HEK293 (cell line): ENCODE measurements at regions not wholly inside any gene's neighbourhood (a gene's known extent, or its start where the extent isn't known, plus 50 kb on each side); places are given as distances from the start of the nearest gene placed in this dataset.

Experiments
- CTCF ChIA-PET: fragments of 350-600 bp; formaldehyde crosslinking; extraction: SDS; loops from one replicate; lab custom pipeline; 2021; ENCODE audit warnings: antibody characterized with exemption; lab: Yijun Ruan, JAX
- POLR2A ChIA-PET: fragments of 300-600 bp; formaldehyde crosslinking; extraction: SDS; loops from one replicate; lab custom pipeline; 2020; ENCODE audit warnings: antibody characterized with exemption, inconsistent platforms; lab: Yijun Ruan, JAX
- H3K27ac ChIP-seq: fragments of 200-500 bp; sonication (Bioruptor generic); 2 replicates; pipeline ENCODE4 v1.5.1; 2014; ENCODE audit warnings: low read depth, low read length, control low read depth, inconsistent platforms; ENCODE audit errors: extremely low read depth
- H3K36me3 ChIP-seq, 2 experiments: fragments of 200-500 bp in 1 of 2; sonication (Bioruptor generic) in 1 of 2; 1 replicate in 1 of 2; 2 replicates in 1 of 2; pipeline ENCODE4 v1.5.1; 2014 to 2017; ENCODE audit warnings: inconsistent platforms in 2 of 2, low read length in 2 of 2; ENCODE audit not compliant: control insufficient read depth in 2 of 2, insufficient read depth in 1 of 2
- H3K4me1 ChIP-seq: fragments of 200-500 bp; sonication (Bioruptor generic); 2 replicates; pipeline ENCODE4 v1.5.1; 2014; ENCODE audit warnings: mild to moderate bottlenecking, low read length, inconsistent platforms; ENCODE audit not compliant: control insufficient read depth, insufficient read depth
- H3K4me3 ChIP-seq: 2 replicates; pipeline ENCODE4 v1.5.1; 2011; ENCODE audit warnings: low read depth, mild to moderate bottlenecking, control low read depth, low read length, moderate library complexity
- H3K9me3 ChIP-seq: fragments of 200-500 bp; sonication (Bioruptor generic); 2 replicates; pipeline ENCODE4 v1.5.1; 2014; ENCODE audit warnings: low read depth, low read length, inconsistent platforms; ENCODE audit not compliant: control insufficient read depth, insufficient read depth
- EGR2 ChIP-seq: fragments of 450-650 bp; formaldehyde crosslinking; IDR thresholded peaks from 2 replicates; pipeline ENCODE4 v1.5.1; 2016; ENCODE audit warnings: low read depth, missing biosample characterization, missing genetic modification characterization
- GLI4 ChIP-seq: fragments of 450-650 bp; formaldehyde crosslinking; IDR thresholded peaks from 2 replicates; pipeline ENCODE4 v1.5.1; 2016; ENCODE audit warnings: missing biosample characterization, missing genetic modification characterization
- KLF16 ChIP-seq: fragments of 450-650 bp; formaldehyde crosslinking; IDR thresholded peaks from 2 replicates; pipeline ENCODE4 v1.5.1; 2017; ENCODE audit warnings: missing biosample characterization, missing genetic modification characterization
- KLF7 ChIP-seq: fragments of 450-650 bp; formaldehyde crosslinking; IDR thresholded peaks from 2 replicates; pipeline ENCODE4 v1.5.1; 2016; ENCODE audit warnings: missing biosample characterization, missing genetic modification characterization, borderline replicate concordance
- PBX3 ChIP-seq: sonication (generic); formaldehyde crosslinking; IDR thresholded peaks from 2 replicates; pipeline ENCODE4 v1.8.1; 2022; ENCODE audit warnings: mild to moderate bottlenecking, moderate library complexity, missing genetic modification reagents
- REST ChIP-seq: fragments of 450-650 bp; formaldehyde crosslinking; IDR thresholded peaks from 2 replicates; pipeline ENCODE4 v1.5.1; 2016; ENCODE audit warnings: missing biosample characterization, missing genetic modification characterization
- SETDB1 ChIP-seq: IDR thresholded peaks from one replicate; pipeline ENCODE4 v1.6.1; 2017; ENCODE audit warnings: mild to moderate bottlenecking, low read length, moderate library complexity, mixed read lengths; ENCODE audit not compliant: insufficient read length
- ZBTB20 ChIP-seq: fragments of 450-650 bp; formaldehyde crosslinking; IDR thresholded peaks from 2 replicates; pipeline ENCODE4 v1.5.1; 2016; ENCODE audit warnings: missing biosample characterization, missing genetic modification characterization
- ZBTB8A ChIP-seq: fragments of 450-650 bp; formaldehyde crosslinking; IDR thresholded peaks from 2 replicates; pipeline ENCODE4 v1.5.1; 2016; ENCODE audit warnings: missing biosample characterization, missing genetic modification characterization
- ZFP41 ChIP-seq: fragments of 450-650 bp; formaldehyde crosslinking; IDR thresholded peaks from 2 replicates; pipeline ENCODE4 v1.5.1; 2016; ENCODE audit warnings: missing biosample characterization, missing genetic modification characterization, borderline replicate concordance
- ZNF16 ChIP-seq: fragments of 450-650 bp; formaldehyde crosslinking; IDR thresholded peaks from 2 replicates; pipeline ENCODE4 v1.5.1; 2016; ENCODE audit warnings: low read depth, missing biosample characterization, missing genetic modification characterization
- ZNF2 ChIP-seq: fragments of 450-650 bp; formaldehyde crosslinking; IDR thresholded peaks from 2 replicates; pipeline ENCODE4 v1.5.1; 2016; ENCODE audit warnings: missing biosample characterization, missing genetic modification characterization
- ZNF202 ChIP-seq: fragments of 450-650 bp; formaldehyde crosslinking; IDR thresholded peaks from 2 replicates; pipeline ENCODE4 v1.5.1; 2016; ENCODE audit warnings: missing biosample characterization, missing genetic modification characterization, borderline replicate concordance
- ZNF239 ChIP-seq: fragments of 450-650 bp; formaldehyde crosslinking; IDR thresholded peaks from 2 replicates; pipeline ENCODE4 v1.5.1; 2016; ENCODE audit warnings: missing biosample characterization, missing genetic modification characterization
- ZNF266 ChIP-seq: fragments of 450-650 bp; formaldehyde crosslinking; IDR thresholded peaks from 2 replicates; pipeline ENCODE4 v1.5.1; 2016; ENCODE audit warnings: missing biosample characterization, missing genetic modification characterization, low read depth
- ZNF416 ChIP-seq: fragments of 450-650 bp; formaldehyde crosslinking; IDR thresholded peaks from 2 replicates; pipeline ENCODE4 v1.5.1; 2016; ENCODE audit warnings: missing biosample characterization, missing genetic modification characterization
- ZNF514 ChIP-seq: fragments of 450-650 bp; formaldehyde crosslinking; IDR thresholded peaks from 2 replicates; pipeline ENCODE4 v1.5.1; 2016; ENCODE audit warnings: missing biosample characterization, missing genetic modification characterization
- ZNF660 ChIP-seq: fragments of 450-650 bp; IDR thresholded peaks from 2 replicates; pipeline ENCODE4 v1.5.1; 2018; ENCODE audit warnings: missing biosample characterization, mild to moderate bottlenecking, missing genetic modification characterization
- ZNF704 ChIP-seq: fragments of 450-650 bp; formaldehyde crosslinking; IDR thresholded peaks from 2 replicates; pipeline ENCODE4 v1.5.1; 2016; ENCODE audit warnings: missing biosample characterization, missing genetic modification characterization
- ZSCAN16 ChIP-seq: fragments of 450-650 bp; formaldehyde crosslinking; IDR thresholded peaks from 2 replicates; pipeline ENCODE4 v1.5.1; 2016; ENCODE audit warnings: missing biosample characterization, missing genetic modification characterization
- ZSCAN23 ChIP-seq: fragments of 450-650 bp; formaldehyde crosslinking; IDR thresholded peaks from 2 replicates; pipeline ENCODE4 v1.5.1; 2016; ENCODE audit warnings: missing biosample characterization, missing genetic modification characterization
- ZSCAN4 ChIP-seq: fragments of 450-650 bp; formaldehyde crosslinking; IDR thresholded peaks from 2 replicates; pipeline ENCODE4 v1.5.1; 2017; ENCODE audit warnings: missing biosample characterization, missing genetic modification characterization
- ZXDB ChIP-seq: fragments of 450-650 bp; formaldehyde crosslinking; IDR thresholded peaks from 2 replicates; pipeline ENCODE4 v1.5.1; 2016; ENCODE audit warnings: missing biosample characterization, missing genetic modification characterization

- no peak overlapping the region for H3K27ac ChIP-seq
- no peaks in the 10 kb centered on the region for H3K36me3 ChIP-seq
- H3K4me1 ChIP-seq, result no peaks in the 10 kb centered on the region
- TF ChIP-seq ZSCAN4 (tag by site-specific recombination) (no peak), ZNF239 (tag by site-specific recombination) (no peak), ZNF660 (tag by site-specific recombination) (no peak), ZBTB20 (no peak), ZSCAN23 (tag by site-specific recombination) (no peak), REST (tag by site-specific recombination) (no peak), KLF16 (tag by site-specific recombination) (no peak), SETDB1 (no peak), EGR2 (tag by site-specific recombination) (no peak), PBX3 (CRISPR knock-in tag) (no peak), ZNF514 (no peak), ZFP41 (no peak), ZNF704 (tag by site-specific recombination) (no peak), ZBTB8A (tag by site-specific recombination) (no peak), ZNF2 (tag by site-specific recombination) (no peak), ZNF16 (tag by site-specific recombination) (no peak), ZNF202 (tag by site-specific recombination) (no peak), GLI4 (tag by site-specific recombination) (no peak), ZNF416 (no peak)
- TF ChIP-seq, all 188 proteins: peak for 0
- H3K9me3 ChIP-seq, result no peaks in the 10 kb centered on the region
- no peak overlapping the region for H3K4me3 ChIP-seq
- ChIA-PET POLR2A (no interaction called here), CTCF (no interaction called here)
Measured at GRCh38 chr3:147987549-147987948, 578.4 kb downstream of the ZIC1 start.

- POLR2A ChIA-PET, result no interaction called here
- no peaks in the 10 kb centered on the region for H3K36me3 ChIP-seq
- no peaks in the 10 kb centered on the region for H3K9me3 ChIP-seq
- TF ChIP-seq ZNF266 (no peak), ZXDB (tag by site-specific recombination) (no peak), ZSCAN16 (tag by site-specific recombination) (no peak), KLF7 (tag by site-specific recombination) (no peak), GLI4 (tag by site-specific recombination) (no peak)
- H3K4me1 ChIP-seq, result no peaks in the 10 kb centered on the region
- CTCF ChIA-PET, result no interaction called here
- no peak overlapping the region for H3K27ac ChIP-seq
- H3K4me3 ChIP-seq, result no peak overlapping the region
Measured at GRCh38 chr3:147989344-147989743, 580.2 kb downstream of the ZIC1 start.
